NCI-H345 (cell line): ENCODE measurements at regions not wholly inside any gene's neighbourhood (a gene's known extent, or its start where the extent isn't known, plus 50 kb on each side); places are given as distances from the start of the nearest gene placed in this dataset.

Source experiments
- DNase-seq: peaks from one replicate; lab custom pipeline; 2025; lab: John Stamatoyannopoulos, UW

DNA sequence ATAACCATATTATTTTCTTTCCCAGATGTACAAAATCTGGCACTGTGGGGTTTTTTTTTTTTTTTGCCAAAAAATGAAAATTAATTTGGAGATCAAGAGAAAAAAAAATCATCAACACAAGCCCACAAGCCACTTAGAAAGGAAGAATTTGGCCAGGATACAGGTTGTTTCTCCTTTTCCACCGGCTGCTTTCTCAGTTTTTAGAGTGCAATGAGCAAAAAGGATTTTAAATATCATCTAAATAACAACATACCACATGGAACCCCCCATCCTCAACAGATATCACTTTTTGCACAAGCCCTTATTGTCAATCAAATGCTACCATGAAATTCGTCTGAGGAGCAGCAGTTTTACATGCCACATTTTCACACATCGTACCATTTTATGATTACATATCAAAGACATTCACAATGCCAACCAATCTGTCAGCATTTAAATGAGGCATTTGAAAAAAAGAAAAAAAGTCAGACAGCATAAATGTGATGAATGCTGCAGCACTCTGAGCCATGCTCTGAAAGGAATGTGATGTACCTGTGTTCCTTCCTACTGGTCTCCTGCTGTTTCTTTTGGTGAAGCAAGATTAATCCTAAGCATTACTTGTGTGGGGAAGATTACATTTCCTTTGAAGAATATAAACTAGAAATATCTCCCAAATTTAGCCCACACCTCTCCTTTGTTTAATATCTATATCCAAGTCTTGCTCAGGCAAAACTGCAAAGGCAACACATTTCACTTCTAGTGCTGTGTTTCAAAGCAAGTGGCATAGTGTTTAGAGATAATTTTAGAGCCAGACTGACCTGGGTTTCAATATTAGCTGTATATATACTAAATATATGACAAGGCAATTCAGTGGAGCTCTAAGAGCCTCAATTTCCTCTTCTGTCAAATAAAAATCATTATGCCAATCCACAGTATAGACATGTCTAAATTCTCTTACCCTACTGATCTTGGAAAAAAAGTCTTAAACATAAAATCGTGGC lies 391.3 kb downstream of the CMPK2 start:
- DNase-seq = no peak

DNA sequence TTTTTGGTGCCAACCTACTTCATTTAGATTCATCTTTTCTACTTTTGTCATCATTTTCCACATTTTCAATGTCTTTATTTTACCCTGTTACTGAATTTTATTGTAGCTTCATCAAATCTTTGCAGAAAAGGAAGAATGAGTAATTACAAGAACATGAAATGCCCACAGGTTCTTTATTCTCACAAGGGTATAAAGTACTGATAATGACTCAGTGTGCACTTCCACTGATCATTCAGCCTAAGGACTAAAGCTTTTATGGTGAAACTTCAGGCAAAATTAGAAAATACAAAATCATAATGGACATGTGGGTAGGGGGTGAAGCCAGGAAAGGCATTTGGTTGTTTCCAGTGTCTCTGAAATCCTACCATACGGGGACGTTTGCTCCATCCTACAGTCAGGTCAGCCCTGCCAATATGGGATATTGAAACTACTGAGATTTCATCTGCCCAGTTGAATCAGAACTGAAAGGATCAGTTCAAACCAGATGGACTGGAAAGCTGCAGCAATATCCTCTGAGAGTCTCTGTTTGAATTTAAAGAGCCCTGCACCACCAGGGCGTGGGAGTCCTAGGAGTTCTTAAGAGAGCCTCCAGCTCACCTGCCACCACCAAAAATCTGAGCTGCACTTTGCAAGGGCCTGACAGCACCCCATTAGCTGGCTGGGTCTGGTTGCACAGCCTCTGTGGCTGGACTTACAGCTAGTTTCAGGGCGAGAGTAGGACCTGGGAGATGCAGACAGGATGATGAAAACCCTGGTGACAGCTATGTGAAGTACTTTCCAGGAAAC lies 390.4 kb downstream of the CMPK2 start:
- no peak for DNase-seq

GRCh38 chr2:6480514-6480913 lies 385.2 kb downstream of the CMPK2 start:
- no peak for DNase-seq

DNA sequence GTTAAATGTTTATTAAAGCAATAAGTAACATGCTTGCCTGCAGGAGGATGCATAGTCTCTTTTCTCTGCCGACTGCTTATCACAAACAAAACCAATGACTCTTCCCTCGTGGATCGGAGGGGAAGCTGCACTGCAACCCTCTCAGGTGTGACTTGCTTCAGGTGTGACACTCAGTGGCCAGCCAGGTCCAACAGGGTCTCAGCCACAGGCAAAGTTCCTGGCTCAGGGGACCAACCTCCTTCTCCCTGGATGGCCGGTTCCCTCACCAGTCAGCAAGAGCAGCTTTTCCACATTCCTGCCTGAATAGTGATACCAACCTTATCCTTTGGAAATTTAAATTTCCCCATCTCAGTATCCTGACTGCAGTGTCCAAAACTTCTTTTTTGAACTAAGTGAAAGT lies 383.5 kb downstream of the CMPK2 start:
- DNase-seq = no peak

GRCh38 chr2:6487765-6488164 lies 377.9 kb downstream of the CMPK2 start:
- DNase-seq = no peak

DNA sequence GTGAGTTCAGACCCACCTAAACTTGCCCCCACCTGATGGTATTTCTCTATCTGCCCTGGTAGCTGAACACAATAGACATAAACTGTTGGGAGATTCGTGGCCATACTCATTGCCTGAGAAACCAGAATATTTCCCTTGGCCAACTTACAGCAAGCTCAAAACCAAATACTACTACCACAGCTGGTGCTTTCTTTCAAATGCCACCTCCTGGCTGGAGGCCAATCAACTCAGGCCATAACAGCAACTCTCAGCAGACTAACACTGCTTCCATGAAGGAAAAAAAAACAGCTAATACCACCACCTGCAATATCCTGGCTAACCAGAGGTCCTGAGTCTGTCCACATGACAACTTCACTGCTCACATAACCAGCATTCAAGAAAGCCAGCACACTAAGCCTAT lies 373.1 kb downstream of the CMPK2 start:
- DNase-seq = no peak

- no peak for DNase-seq
Measured at GRCh38 chr2:6493266-6493665, 372.4 kb downstream of the CMPK2 start.

GRCh38 chr2:6493669-6494068 lies 372.0 kb downstream of the CMPK2 start:
- no peak for DNase-seq

GRCh38 chr2:6495466-6495865 lies 370.2 kb downstream of the CMPK2 start:
- DNase-seq = no peak

DNA sequence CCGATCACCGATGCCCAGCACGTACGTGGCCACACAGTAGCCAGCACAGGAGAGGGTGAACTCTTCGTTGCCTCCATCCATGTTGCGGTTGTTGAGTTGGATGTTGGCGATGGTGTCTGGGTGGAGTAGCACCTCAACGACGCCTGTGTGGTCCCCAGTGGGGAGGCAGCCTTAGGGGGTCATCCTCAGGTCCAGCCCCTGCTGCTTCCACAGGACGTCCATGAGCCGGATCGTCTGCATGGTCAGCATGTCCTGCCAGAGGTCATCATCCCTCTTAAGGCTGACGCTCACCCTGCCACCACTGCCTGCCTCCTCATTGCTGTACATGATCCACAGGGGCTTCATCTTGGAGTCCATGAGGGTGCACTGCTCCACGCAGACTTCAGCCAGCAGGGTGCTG lies 369.3 kb downstream of the CMPK2 start:
- no peak for DNase-seq

DNA sequence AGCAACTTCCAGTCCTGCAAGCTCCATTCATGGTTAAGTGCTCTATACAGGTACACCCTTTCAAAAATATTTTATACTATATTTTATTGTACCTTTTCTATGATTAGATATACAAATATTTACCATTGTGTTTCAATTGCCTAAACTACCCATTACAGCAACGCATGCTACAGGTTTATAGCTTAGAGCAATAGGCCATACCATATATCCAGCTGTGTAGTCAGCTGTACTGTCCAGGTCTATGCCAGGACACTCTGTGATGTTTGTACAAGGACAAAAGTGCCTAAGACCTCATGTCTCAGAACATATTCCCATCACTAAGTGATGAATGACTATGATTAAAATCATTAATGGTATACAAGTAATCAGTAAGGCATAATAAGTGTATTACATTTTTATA lies 368.7 kb downstream of the CMPK2 start:
- no peak for DNase-seq

- DNase-seq = no peak
Measured at GRCh38 chr2:6498841-6499240, 366.9 kb downstream of the CMPK2 start.

DNA sequence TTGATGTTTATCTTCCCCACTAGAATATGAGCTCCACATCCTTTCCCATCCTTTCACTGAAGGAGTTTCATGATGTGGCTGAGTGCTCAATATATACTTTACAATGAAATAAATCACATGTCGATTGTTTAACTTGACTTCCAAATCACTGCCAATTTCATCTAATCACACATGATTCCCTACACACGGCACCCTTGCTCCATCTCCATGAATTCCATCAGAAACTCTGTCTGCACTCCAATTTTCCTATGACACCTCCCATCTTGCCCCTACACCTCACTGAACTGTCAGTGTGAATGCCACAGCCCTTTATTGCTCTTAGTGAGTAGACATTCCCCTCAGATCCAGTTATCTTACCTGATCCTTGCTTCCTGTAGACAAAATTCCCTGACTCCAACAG lies 366.0 kb downstream of the CMPK2 start:
- DNase-seq = no peak

- DNase-seq = no peak
Measured at GRCh38 chr2:6506361-6506794, 359.3 kb downstream of the CMPK2 start.

GRCh38 chr2:6506859-6507258 lies 358.8 kb downstream of the CMPK2 start:
- DNase-seq = no peak

- DNase-seq = no peak
Measured at GRCh38 chr2:6510532-6510931, 355.2 kb downstream of the CMPK2 start.

GRCh38 chr2:6512589-6512988 lies 353.1 kb downstream of the CMPK2 start:
- no peak for DNase-seq

- DNase-seq = no peak
Measured at GRCh38 chr2:6516674-6517073, 349.0 kb downstream of the CMPK2 start.

- no peak for DNase-seq
Measured at GRCh38 chr2:6518361-6518760, 347.3 kb downstream of the CMPK2 start.

DNA sequence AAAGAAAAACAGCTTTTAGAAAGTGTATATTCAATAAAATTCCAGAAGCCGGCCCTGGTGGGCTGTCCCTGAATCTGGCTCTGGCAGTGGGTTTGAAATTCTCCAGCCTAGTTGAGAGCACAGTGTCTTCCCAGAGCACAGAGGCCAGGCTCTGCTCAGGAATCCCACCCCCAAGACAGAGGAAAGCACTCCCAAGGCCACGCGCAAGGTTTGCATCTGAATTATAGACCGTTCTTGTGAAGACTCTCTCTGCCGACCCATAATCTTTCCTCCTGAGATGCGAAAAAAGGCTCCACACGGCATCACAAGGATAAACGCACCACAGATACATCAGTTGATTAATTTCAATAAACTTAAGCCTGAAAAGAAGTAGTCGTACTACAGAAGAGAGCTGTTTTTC lies 342.2 kb downstream of the CMPK2 start:
- DNase-seq = no peak

- no peak for DNase-seq
Measured at GRCh38 chr2:6524691-6525474, 340.8 kb downstream of the CMPK2 start.

DNA sequence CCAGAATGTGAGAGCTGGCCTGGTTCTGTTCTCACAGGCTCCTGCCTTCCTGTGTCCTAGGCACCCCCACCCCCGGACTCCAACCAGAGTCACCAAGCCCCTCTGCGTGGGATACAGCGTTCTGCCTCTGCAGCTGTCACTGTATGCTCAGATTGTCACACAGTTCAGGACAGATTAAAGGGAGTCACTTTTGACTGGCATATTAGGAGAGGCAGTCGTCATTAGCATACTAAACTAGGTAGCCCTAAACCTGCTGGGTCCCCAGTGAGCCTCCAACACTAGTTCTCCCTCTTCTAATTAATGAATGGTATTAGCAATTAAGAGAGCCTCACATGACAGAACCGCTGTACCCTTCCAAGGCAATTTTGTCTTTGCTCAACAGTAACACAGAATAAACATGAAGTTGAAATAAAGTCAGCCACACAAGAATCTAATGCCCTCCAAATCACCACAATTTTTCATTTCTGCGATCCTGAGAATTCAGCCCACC lies 340.2 kb downstream of the CMPK2 start:
- DNase-seq = no peak
